ENCODE measurements at regions not wholly inside any gene's neighbourhood (a gene's known extent, or its start where the extent isn't known, plus 50 kb on each side); places are given as distances from the start of the nearest gene placed in this dataset.
"Not testable (repeated sequence)": the region's sequence is repeated elsewhere in the genome, so short reads cannot be mapped to it uniquely, and the experiment has no call there.

DNA sequence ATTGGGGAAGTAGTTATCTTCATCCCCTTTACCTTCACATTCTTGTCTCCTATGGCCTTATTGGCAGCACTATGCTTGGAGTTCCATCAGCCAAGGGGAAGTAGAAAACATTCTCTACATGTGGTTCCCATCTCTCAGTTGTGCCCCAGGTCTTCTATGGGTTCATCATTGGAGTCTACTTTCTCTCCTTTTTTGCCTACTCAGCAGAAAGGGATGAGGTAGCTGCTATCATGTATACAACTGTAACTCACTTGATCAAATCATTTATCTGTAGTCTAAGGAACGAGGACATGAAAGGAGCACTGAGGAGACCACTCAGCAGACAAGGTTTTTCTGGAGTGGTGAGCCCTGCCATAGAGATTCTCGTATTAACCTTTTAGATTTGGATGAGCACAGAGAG is 119.0 kb upstream of the OR13H1 start (continued):
- TF ChIP-seq, protein P1, sequence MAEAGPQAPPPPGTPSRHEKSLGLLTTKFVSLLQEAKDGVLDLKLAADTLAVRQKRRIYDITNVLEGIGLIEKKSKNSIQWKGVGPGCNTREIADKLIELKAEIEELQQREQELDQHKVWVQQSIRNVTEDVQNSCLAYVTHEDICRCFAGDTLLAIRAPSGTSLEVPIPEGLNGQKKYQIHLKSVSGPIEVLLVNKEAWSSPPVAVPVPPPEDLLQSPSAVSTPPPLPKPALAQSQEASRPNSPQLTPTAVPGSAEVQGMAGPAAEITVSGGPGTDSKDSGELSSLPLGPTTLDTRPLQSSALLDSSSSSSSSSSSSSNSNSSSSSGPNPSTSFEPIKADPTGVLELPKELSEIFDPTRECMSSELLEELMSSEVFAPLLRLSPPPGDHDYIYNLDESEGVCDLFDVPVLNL (CRISPR knock-in tag; IDR thresholded peaks at IDR 0.05; ENCODE audit: borderline replicate concordance, low read depth) = no peak
- TF ChIP-seq, protein P2, sequence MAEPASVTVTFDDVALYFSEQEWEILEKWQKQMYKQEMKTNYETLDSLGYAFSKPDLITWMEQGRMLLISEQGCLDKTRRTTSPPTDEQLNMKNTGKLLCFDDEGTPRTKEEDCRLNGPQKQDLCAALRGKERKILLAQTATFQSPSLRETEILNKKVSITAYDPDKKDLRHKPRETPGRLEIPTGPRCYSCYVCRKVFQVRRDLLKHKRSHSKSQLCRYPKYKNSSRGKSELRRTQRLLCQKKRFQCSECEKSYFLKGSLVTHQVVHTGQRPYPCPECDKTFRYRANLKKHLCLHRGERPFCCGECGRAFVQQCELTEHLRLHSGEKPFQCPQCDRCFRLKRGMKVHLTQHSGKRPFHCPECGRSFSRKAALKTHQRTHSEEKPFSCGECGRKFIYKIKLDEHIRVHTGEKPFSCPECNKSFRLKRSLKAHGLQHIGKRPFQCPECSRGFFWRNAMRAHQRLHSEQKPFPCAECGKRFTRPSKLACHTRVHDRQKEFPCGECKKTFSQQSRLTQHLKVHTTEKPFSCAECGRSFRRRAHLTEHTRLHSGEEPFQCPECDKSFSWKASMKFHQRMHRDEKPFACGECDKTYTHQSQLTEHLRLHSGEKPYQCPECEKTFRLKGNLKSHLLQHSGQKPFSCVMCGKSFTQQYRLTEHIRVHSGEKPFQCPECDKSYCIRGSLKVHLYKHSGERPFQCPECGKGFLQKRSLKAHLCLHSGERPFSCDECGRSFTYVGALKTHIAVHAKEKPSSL (CRISPR knock-in tag; conservative IDR thresholded peaks at IDR 0.05) = no peak
- TF ChIP-seq CREB1 (CRISPR knock-in tag; IDR thresholded peaks at IDR 0.05) = no peak
- TF ChIP-seq, protein P3, sequence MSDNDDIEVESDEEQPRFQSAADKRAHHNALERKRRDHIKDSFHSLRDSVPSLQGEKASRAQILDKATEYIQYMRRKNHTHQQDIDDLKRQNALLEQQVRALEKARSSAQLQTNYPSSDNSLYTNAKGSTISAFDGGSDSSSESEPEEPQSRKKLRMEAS (CRISPR knock-in tag; IDR thresholded peaks at IDR 0.05) = no peak
- TF ChIP-seq, protein P4, sequence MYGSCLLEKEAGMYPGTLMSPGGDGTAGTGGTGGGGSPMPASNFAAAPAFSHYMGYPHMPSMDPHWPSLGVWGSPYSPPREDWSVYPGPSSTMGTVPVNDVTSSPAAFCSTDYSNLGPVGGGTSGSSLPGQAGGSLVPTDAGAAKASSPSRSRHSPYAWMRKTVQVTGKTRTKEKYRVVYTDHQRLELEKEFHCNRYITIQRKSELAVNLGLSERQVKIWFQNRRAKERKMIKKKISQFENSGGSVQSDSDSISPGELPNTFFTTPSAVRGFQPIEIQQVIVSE (CRISPR knock-in tag; IDR thresholded peaks at IDR 0.05; ENCODE audit: borderline replicate concordance) = no peak
- TF ChIP-seq, protein P5, sequence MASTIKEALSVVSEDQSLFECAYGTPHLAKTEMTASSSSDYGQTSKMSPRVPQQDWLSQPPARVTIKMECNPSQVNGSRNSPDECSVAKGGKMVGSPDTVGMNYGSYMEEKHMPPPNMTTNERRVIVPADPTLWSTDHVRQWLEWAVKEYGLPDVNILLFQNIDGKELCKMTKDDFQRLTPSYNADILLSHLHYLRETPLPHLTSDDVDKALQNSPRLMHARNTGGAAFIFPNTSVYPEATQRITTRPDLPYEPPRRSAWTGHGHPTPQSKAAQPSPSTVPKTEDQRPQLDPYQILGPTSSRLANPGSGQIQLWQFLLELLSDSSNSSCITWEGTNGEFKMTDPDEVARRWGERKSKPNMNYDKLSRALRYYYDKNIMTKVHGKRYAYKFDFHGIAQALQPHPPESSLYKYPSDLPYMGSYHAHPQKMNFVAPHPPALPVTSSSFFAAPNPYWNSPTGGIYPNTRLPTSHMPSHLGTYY (CRISPR knock-in tag; IDR thresholded peaks at IDR 0.05) = no peak
- no peak for TF ChIP-seq JAZF1 (CRISPR knock-in tag; IDR thresholded peaks at IDR 0.05)
- no peak for TF ChIP-seq MYBL2 (CRISPR knock-in tag; IDR thresholded peaks at IDR 0.05)

DNA sequence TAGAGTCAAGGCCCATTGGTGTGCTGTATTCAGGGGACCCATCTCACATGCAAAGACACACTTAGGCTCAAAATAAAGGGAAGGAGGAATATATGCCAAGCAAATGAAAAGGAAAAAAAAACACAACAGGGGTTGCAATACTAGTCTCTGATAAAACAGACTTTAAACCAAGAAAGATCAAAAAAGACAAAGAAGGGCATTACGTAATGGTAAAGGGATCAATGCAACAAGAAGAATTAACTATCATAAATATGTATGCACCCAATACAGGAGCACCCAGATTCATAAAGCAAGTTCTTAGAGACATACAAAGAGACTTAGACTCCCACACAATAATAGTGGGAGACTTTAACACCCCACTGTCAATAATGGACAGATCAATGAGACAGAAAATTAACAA is 113.4 kb upstream of the OR13H1 start:
- H3K27ac Mint-ChIP-seq; DNase-seq (ENCODE audit: low spot score); CTCF ChIA-PET; ATAC-seq; H3K9me3 Mint-ChIP-seq; H3K36me3 Mint-ChIP-seq; H3K4me3 Mint-ChIP-seq; POLR2A ChIA-PET; H3K4me1 Mint-ChIP-seq; H3K27me3 Mint-ChIP-seq (ENCODE audit: low read depth): not testable (repeated sequence)

DNA sequence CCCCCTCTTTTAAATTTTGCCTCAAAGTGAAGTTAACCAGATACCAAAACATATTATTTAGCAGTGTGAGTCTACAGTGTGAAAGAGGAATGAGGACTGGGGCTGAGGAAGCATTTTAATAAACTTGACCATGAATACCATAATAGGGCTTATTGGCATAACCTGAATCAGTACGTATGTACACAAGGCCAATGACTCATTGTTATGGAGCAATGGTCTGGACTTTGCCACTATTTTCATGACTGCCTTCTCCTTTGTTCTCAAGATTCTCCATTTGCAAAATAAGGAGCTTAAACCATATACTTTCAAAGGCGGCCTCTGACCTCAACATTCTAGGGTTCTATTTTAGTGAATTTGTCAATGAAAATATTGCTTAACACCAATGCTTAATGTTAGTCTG is 102.8 kb upstream of the OR13H1 start:
- no peak for ATAC-seq
- no peak overlapping the region for H3K27ac Mint-ChIP-seq
- H3K36me3 Mint-ChIP-seq = no peaks in the 10 kb centered on the region; the same call in 1 of the 2 replicates
- ChIA-PET CTCF (no interaction called here), POLR2A (no interaction called here)
- peaks cover 29% of the 10 kb centered on the region for H3K4me1 Mint-ChIP-seq
- H3K4me3 Mint-ChIP-seq = no peak overlapping the region
- peaks cover 5% of the 10 kb centered on the region; the same call in 1 of the 2 replicates for H3K9me3 Mint-ChIP-seq
- no peak for TF ChIP-seq EMX1 (CRISPR knock-in tag; IDR thresholded peaks at IDR 0.05)
- no peak for TF ChIP-seq NFATC4 (CRISPR knock-in tag; IDR thresholded peaks at IDR 0.05)
- TF ChIP-seq CREB1 (CRISPR knock-in tag; IDR thresholded peaks at IDR 0.05) = no peak
- TF ChIP-seq, protein P3 (CRISPR knock-in tag; IDR thresholded peaks at IDR 0.05) = no peak
- TF ChIP-seq CREM (CRISPR knock-in tag; IDR thresholded peaks at IDR 0.05) = no peak
- no peak for TF ChIP-seq ATF1 (CRISPR knock-in tag; IDR thresholded peaks at IDR 0.05)
- no peak for TF ChIP-seq TEAD4 (CRISPR knock-in tag; IDR thresholded peaks at IDR 0.05)
- TF ChIP-seq NFE2L1 (CRISPR knock-in tag; IDR thresholded peaks at IDR 0.05) = no peak
- TF ChIP-seq, protein P6, sequence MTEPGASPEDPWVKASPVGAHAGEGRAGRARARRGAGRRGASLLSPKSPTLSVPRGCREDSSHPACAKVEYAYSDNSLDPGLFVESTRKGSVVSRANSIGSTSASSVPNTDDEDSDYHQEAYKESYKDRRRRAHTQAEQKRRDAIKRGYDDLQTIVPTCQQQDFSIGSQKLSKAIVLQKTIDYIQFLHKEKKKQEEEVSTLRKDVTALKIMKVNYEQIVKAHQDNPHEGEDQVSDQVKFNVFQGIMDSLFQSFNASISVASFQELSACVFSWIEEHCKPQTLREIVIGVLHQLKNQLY (CRISPR knock-in tag; IDR thresholded peaks at IDR 0.05) = no peak
- TF ChIP-seq ZNF423 (CRISPR knock-in tag; IDR thresholded peaks at IDR 0.05) = no peak
- TF ChIP-seq FOXJ3 (CRISPR knock-in tag; IDR thresholded peaks at IDR 0.05; ENCODE audit: borderline replicate concordance) = no peak
- TF ChIP-seq, protein P7, sequence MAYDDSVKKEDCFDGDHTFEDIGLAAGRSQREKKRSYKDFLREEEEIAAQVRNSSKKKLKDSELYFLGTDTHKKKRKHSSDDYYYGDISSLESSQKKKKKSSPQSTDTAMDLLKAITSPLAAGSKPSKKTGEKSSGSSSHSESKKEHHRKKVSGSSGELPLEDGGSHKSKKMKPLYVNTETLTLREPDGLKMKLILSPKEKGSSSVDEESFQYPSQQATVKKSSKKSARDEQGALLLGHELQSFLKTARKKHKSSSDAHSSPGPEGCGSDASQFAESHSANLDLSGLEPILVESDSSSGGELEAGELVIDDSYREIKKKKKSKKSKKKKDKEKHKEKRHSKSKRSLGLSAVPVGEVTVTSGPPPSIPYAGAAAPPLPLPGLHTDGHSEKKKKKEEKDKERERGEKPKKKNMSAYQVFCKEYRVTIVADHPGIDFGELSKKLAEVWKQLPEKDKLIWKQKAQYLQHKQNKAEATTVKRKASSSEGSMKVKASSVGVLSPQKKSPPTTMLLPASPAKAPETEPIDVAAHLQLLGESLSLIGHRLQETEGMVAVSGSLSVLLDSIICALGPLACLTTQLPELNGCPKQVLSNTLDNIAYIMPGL (CRISPR knock-in tag; IDR thresholded peaks at IDR 0.05) = no peak
- no peak for TF ChIP-seq KAT7 (CRISPR knock-in tag; IDR thresholded peaks at IDR 0.05; ENCODE audit: borderline replicate concordance)
- TF ChIP-seq MXD4 (CRISPR knock-in tag; IDR thresholded peaks at IDR 0.05; ENCODE audit: borderline replicate concordance) = no peak
- TF ChIP-seq SP1 (CRISPR knock-in tag; conservative IDR thresholded peaks at IDR 0.05) = no peak
- TF ChIP-seq ESRRA (CRISPR knock-in tag; IDR thresholded peaks at IDR 0.05; ENCODE audit: borderline replicate concordance) = no peak
- no peak for TF ChIP-seq ZNF121 (CRISPR knock-in tag; IDR thresholded peaks at IDR 0.05)
- H3K27me3 Mint-ChIP-seq (ENCODE audit: low read depth) = no peaks in the 10 kb centered on the region
- no peak for DNase-seq (ENCODE audit: low spot score)

Data from WTC11 (cell line).